Epithelial cell of esophagus (primary cell): ENCODE measurements at regions not wholly inside any gene's neighbourhood (a gene's known extent, or its start where the extent isn't known, plus 50 kb on each side); places are given as distances from the start of the nearest gene placed in this dataset.
"Not testable (repeated sequence)": the region's sequence is repeated elsewhere in the genome, so short reads cannot be mapped to it uniquely, and the experiment has no call there.

ENCODE experiments used
- DNase-seq: peaks from one replicate; pipeline ENCODE4 v3.0.0; 2010; ENCODE audit warnings: low read depth
- H3K4me3 ChIP-seq: 2 replicates; pipeline ENCODE4 v1.5.1; 2011; ENCODE audit warnings: mild to moderate bottlenecking, low read length, control low read depth
- CTCF ChIP-seq: IDR thresholded peaks from 2 replicates; pipeline ENCODE4 v1.5.1; 2011; ENCODE audit warnings: low read depth, mild to moderate bottlenecking, low read length, control low read depth, inconsistent platforms; ENCODE audit not compliant: insufficient read depth; ENCODE audit errors: missing control alignments

DNA sequence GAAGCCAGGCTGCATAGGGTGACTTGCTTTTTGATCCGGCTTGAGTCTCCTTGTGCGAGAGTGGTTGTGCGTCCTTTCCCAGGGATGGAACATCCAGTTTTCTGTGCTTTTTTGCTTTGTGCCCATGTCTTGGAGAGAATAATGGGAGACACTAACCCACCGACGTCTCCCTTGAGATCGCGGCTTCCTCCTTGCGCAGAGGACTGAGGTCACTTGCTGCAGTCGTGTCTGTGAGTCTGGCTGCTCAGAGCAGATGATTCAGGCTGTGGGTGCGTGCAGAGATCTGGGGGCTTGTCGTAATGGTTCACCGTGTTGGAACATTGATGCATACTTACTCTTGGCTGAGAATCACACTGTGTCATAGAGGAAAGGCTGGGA is 164.5 kb upstream of the CACNA1E start:
- no peak for TF ChIP-seq CTCF
- peak; percentile 70 for DNase-seq
- H3K4me3 ChIP-seq: no peak overlapping the region

- H3K4me3 ChIP-seq: no peak overlapping the region
- no peak for TF ChIP-seq CTCF
- DNase-seq: no peak
These were observed 163.4 kb upstream of the CACNA1E start for GRCh38 chr1:181319907-181320306.

GRCh38 chr1:181324797-181325616 is 158.3 kb upstream of the CACNA1E start:
- no peak overlapping the region for H3K4me3 ChIP-seq
- DNase-seq: peak; percentile 93
- no peak for TF ChIP-seq CTCF

DNA sequence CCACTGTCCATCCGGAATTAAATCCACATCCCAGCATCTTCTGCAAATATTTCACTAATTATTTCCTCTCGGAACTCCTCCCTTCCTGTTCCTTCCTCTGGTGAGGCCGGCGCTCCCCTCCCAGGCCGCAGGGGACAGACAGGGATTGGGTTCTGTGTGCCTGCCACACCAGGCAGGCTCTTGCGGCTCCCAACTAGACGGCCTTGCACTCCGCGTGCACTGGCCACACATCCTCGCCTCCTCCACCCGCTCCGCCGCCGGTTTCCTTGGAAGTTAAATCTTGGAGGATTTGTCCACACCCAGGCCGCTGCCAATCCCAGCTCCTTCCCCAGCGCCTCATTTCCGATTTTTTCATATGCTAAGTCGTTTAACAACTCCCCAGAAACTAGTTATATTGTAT is 157.6 kb upstream of the CACNA1E start:
- H3K4me3 ChIP-seq, DNase-seq: not testable (repeated sequence)

DNA sequence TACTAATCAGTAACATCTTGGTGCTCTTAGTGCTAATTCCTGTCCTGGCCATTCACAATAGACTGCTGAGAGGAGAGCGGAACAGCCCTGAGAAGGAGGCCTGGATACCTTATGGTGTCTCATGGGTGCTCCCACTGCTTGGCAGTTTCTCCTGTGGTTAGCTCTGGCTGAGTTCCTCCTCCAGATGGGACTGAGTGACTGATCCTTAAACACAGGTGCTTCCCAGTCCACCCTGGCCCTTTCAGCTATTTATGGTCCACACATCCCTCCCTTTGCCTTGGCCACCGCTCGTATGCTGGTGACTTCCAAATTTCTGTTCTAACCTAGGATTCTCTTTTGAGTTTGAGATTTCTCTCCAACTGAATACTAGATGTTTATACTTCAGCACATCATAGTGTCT is 157.0 kb upstream of the CACNA1E start:
- no peak overlapping the region for H3K4me3 ChIP-seq
- no peak for TF ChIP-seq CTCF
- DNase-seq: no peak

GRCh38 chr1:181327796-181328195 is 155.5 kb upstream of the CACNA1E start:
- DNase-seq: no peak
- TF ChIP-seq CTCF: no peak
- no peak overlapping the region for H3K4me3 ChIP-seq

GRCh38 chr1:181334724-181335123 is 148.6 kb upstream of the CACNA1E start:
- H3K4me3 ChIP-seq: no peak overlapping the region
- no peak for TF ChIP-seq CTCF
- DNase-seq: no peak
